ENCODE measurements at regions not wholly inside any gene's neighbourhood (a gene's known extent, or its start where the extent isn't known, plus 50 kb on each side); places are given as distances from the start of the nearest gene placed in this dataset.

- no peak overlapping the region for H3K27ac ChIP-seq
Observed at GRCh38 chr12:16415155-16415554, 67.7 kb downstream of the MGST1 start.

DNA sequence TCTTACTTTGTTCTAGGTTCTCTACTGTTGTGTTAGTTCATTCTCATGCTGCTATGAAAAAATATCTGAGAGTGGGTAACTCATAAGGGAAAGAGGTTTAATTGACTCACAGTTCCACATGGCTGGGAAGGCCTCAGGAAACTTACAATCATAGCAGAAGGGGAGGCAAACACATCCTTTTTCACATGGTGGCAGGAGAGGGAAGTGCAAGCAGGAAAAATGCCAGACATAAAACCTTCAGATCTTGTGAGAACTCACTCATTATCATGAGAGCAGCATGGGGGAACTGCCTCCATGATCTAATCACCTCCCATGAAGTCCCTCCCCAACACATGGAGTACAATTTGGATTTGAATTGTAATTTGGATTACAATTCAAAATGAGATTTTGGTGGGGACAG, 69.6 kb downstream of the MGST1 start:
- Histone ChIP-seq H3K27ac (no peak overlapping the region), H3K4me1 (replicated peaks in 1 of 2) (no peaks in the 10 kb centered on the region), H3K4me3 (no peak overlapping the region)
- ATAC-seq (replicated peaks in 6 of 8) = no peak
- in situ Hi-C loops (cut with MboI; ENCODE audit: low pct_unique_long_range_greater_than_20kb in 2 of 9, low sequenced_read_pairs in 9 of 9, unreplicated experiment in 9 of 9) = no loop called here

More at GRCh38 chr12:16415155-16415554, 67.7 kb downstream of the MGST1 start:
- Histone ChIP-seq H3K4me1 (replicated peaks in 1 of 2) (no peaks in the 10 kb centered on the region), H3K4me3 (no peak overlapping the region)
- in situ Hi-C loops (cut with MboI; ENCODE audit: low pct_unique_long_range_greater_than_20kb in 2 of 9, low sequenced_read_pairs in 9 of 9, unreplicated experiment in 9 of 9) = no loop called here
- peak in 3 of 8 experiments; percentile 52 to 92 (median 89) for ATAC-seq (replicated peaks in 6 of 8)

DNA sequence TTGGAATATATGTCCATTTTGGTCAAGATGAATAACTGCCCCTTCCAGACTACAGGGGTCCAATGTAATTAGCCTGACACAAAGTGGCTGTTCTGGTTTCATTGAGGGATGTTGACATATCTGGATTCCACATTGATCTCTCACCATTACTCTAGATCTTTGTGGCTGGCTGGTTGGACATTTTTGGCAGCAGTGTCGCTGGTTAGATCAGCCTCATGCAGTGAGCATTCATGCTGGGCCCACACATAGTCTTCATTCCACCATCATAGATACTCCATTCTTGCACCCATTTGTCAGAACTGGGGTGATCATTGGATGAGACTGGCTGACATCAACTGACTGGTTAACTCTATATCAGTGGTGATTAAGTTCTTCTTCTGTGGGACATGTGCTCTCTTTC, 74.4 kb downstream of the MGST1 start:
- H3K27ac ChIP-seq = no peak overlapping the region
- no peaks in the 10 kb centered on the region for H3K4me1 ChIP-seq (replicated peaks in 1 of 2)
- ATAC-seq (replicated peaks in 6 of 8) = no peak
- WGBS, 10 experiments = 40 to 80% methylated on average over 1 of the region's 1 CpG; no CpG with 5 or more reads in 8 of the 10 experiments
- in situ Hi-C loops (cut with MboI; ENCODE audit: low pct_unique_long_range_greater_than_20kb in 2 of 9, low sequenced_read_pairs in 9 of 9, unreplicated experiment in 9 of 9) = no loop called here
- no peak overlapping the region for H3K4me3 ChIP-seq

GRCh38 chr12:16424531-16424930, 77.1 kb downstream of the MGST1 start:
- in situ Hi-C loops (cut with MboI; ENCODE audit: low pct_unique_long_range_greater_than_20kb in 2 of 9, low sequenced_read_pairs in 9 of 9, unreplicated experiment in 9 of 9) = no loop called here
- no peak for ATAC-seq (replicated peaks in 6 of 8)
- 22 to 83% (median 75%) methylated on average over 1 to 2 of the region's 2 CpGs; no CpG with 5 or more reads in 3 of the 10 experiments for WGBS, 10 experiments
- H3K27ac ChIP-seq = no peak overlapping the region
- H3K4me1 ChIP-seq (replicated peaks in 1 of 2) = no peaks in the 10 kb centered on the region
- no peak overlapping the region for H3K4me3 ChIP-seq

DNA sequence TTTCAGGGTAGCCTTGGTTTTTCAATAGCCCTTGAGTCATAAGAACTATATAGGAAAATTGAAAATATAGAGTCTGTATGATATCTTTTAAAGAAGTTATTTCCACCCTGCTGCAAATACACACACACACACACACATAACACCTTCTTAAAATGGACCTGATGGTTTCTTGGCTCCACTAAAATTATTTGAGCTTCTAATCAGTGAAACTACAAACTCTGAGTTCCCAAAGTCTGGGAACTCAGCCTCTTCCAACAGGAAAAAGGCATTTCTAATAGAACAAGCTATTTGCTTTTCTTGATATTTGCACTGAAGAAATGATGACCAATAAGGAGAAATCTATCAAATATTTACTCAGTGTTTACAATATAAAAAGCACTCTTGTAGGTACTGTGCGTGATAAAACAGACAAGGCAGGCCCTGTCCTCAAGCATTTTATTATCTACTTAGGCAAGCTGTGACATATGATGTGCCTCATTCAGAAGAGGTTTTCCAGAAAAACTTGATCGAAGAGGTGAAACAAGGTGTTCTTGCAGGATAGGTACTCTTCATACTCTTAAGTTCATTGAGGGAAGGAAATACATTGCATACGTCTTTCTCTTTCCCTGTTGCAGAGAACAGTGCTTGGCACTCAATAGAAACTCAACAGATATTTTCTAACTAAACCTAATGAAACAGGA, 88.6 kb downstream of the MGST1 start:
- WGBS, 10 experiments = 53 to 100% (median 94%) methylated on average over 2 to 3 of the region's 3 CpGs
- Histone ChIP-seq H3K4me1 (replicated peaks in 1 of 2) (no peaks in the 10 kb centered on the region), H3K4me3 (no peak overlapping the region), H3K27ac (no peak overlapping the region)
- ATAC-seq (replicated peaks in 6 of 8) = no peak
- in situ Hi-C loops (cut with MboI; ENCODE audit: low pct_unique_long_range_greater_than_20kb in 2 of 9, low sequenced_read_pairs in 9 of 9, unreplicated experiment in 9 of 9) = no loop called here

GRCh38 chr12:16437281-16437816, 89.9 kb downstream of the MGST1 start:
- no peak overlapping the region for H3K4me3 ChIP-seq
- no peaks in the 10 kb centered on the region for H3K4me1 ChIP-seq (replicated peaks in 1 of 2)
- no peak for ATAC-seq (replicated peaks in 6 of 8)
- in situ Hi-C loops (cut with MboI; ENCODE audit: low pct_unique_long_range_greater_than_20kb in 2 of 9, low sequenced_read_pairs in 9 of 9, unreplicated experiment in 9 of 9) = no loop called here
- 0 to 100% (median 69%) methylated on average over 1 to 5 of the region's 5 CpGs for WGBS, 10 experiments
- H3K27ac ChIP-seq = no peak overlapping the region

DNA sequence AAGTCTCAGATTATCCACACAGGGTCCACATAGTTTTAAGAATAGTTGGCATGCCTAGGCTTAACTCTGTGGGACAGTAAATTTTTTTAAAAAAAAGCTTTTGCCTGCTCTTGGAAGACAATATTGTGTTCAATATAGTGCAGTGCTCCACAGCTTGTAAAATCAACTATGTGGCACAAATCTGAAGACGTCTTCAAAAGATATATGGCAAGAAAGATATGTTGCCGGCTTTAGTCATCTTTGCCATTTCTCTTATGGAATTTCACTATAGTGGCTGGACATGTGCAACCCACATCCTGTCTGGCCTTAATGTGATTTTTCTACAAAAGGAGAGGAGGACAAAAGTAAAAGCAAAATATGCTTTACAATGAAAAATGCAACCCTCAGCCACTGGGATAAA, 90.5 kb downstream of the MGST1 start:
- H3K27ac ChIP-seq = no peak overlapping the region
- no peak for ATAC-seq (replicated peaks in 6 of 8)
- 40 to 100% (median 81%) methylated on average over 1 to 2 of the region's 2 CpGs; no CpG with 5 or more reads in 1 of the 10 experiments for whole genome bisulfite sequencing, 10 experiments
- H3K4me3 ChIP-seq = no peak overlapping the region
- in situ Hi-C loops (cut with MboI; ENCODE audit: low pct_unique_long_range_greater_than_20kb in 2 of 9, low sequenced_read_pairs in 9 of 9, unreplicated experiment in 9 of 9) = no loop called here
- H3K4me1 ChIP-seq (replicated peaks in 1 of 2) = no peaks in the 10 kb centered on the region

GRCh38 chr12:16449459-16449858, 102.0 kb downstream of the MGST1 start:
- in situ Hi-C loops (cut with MboI; ENCODE audit: low pct_unique_long_range_greater_than_20kb in 2 of 9, low sequenced_read_pairs in 9 of 9, unreplicated experiment in 9 of 9) = no loop called here
- WGBS, 10 experiments = 31 to 83% (median 66%) methylated on average over 1 to 2 of the region's 2 CpGs; no CpG with 5 or more reads in 2 of the 10 experiments
- no peak overlapping the region for H3K4me3 ChIP-seq
- no peak overlapping the region for H3K27ac ChIP-seq
- peaks cover 5 to 6% of the 10 kb centered on the region in 2 donors for H3K4me1 ChIP-seq (replicated peaks in 1 of 2)
- ATAC-seq (replicated peaks in 6 of 8) = no peak

GRCh38 chr12:16453319-16453718, 105.9 kb downstream of the MGST1 start:
- Histone ChIP-seq H3K27ac (no peak overlapping the region), H3K4me1 (replicated peaks in 1 of 2) (peaks cover 5 to 12% of the 10 kb centered on the region in 2 donors), H3K4me3 (no peak overlapping the region)
- ATAC-seq (replicated peaks in 6 of 8) = no peak
- WGBS, 10 experiments = 0 to 93% (median 60%) methylated on average over 1 to 3 of the region's 3 CpGs; no CpG with 5 or more reads in 1 of the 10 experiments
- in situ Hi-C loops (cut with MboI; ENCODE audit: low pct_unique_long_range_greater_than_20kb in 2 of 9, low sequenced_read_pairs in 9 of 9, unreplicated experiment in 9 of 9) = no loop called here

DNA sequence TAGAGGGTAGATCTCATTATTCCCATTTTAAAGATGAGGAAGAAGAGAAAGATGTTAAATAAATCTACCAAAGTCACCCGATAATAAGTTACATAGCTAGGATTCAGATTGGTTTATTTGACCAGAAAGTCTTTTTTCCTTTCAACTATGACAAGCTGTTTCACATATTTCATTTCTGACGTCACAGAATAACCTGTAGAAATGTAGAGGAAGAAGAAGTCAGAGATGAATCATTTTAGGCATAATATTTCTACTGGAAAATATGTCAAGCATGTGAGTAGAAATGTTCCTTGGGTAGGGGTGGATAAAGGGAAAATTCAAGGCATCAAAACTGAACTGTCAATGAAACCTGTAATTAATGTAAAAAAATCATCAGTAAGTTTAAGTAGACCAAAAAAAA, 107.0 kb downstream of the MGST1 start:
- Histone ChIP-seq H3K27ac (no peak overlapping the region), H3K4me1 (replicated peaks in 1 of 2) (peaks cover 5 to 12% of the 10 kb centered on the region in 2 donors), H3K4me3 (no peak overlapping the region)
- no peak for ATAC-seq (replicated peaks in 6 of 8)
- in situ Hi-C loops (cut with MboI; ENCODE audit: low pct_unique_long_range_greater_than_20kb in 2 of 9, low sequenced_read_pairs in 9 of 9, unreplicated experiment in 9 of 9) = no loop called here
- WGBS, 10 experiments = 0 to 100% (median 95%) methylated on average over 1 to 2 of the region's 2 CpGs

- no peak for ATAC-seq (replicated peaks in 6 of 8)
- H3K4me1 ChIP-seq (replicated peaks in 1 of 2) = peaks cover 0 to 5% of the 10 kb centered on the region in 2 donors
- no peak overlapping the region for H3K4me3 ChIP-seq
- H3K27ac ChIP-seq = no peak overlapping the region
- in situ Hi-C loops (cut with MboI; ENCODE audit: low pct_unique_long_range_greater_than_20kb in 2 of 9, low sequenced_read_pairs in 9 of 9, unreplicated experiment in 9 of 9) = no loop called here
- WGBS, 10 experiments = 43 to 94% (median 80%) methylated on average over 1 to 2 of the region's 2 CpGs; no CpG with 5 or more reads in 1 of the 10 experiments
Observed at GRCh38 chr12:16458521-16459078, 111.2 kb downstream of the MGST1 start.

DNA sequence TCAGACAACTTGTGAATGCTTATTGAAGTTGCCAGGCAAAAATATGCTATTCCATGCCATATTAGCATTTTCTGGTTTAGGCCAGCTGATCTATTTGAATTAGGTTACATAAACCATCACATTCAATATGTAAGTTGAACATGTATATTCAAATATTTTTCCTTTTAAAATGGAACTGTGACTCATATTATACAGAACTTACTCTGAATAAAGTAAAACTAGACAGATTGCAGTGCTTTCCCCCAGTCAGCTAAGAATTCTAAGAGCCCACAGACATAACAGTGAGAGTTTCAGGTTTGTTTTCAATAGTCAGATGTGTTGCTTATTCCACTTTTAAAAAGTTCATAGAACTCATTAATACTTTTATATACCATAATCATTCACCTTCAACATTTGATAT, 119.8 kb downstream of the MGST1 start:
- no peak overlapping the region for H3K4me3 ChIP-seq
- in situ Hi-C loops (cut with MboI; ENCODE audit: low pct_unique_long_range_greater_than_20kb in 2 of 9, low sequenced_read_pairs in 9 of 9, unreplicated experiment in 9 of 9) = no loop called here
- peak in 3 of 8 experiments; percentile 77 to 94 (median 89) for ATAC-seq (replicated peaks in 6 of 8)
- H3K4me1 ChIP-seq (replicated peaks in 1 of 2) = no peaks in the 10 kb centered on the region
- H3K27ac ChIP-seq = no peak overlapping the region

DNA sequence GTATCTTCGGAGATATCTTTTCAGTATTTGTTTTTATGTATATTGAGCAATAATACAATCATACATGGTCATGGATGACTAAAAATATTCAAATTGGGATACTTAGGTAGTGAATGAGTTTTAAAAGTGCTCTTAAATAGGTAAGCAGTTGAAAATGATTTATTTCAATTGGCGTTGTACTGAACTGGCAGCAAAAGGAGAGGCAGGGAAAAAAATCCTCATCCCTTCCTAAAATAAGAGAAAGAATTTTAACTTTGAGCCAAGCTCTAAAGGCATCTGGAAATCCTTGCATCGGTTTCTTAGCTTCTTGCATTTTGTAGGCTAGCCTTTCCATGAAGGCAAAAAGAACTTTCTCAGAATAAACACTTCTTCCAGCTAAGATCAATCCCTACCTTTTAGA, 125.2 kb downstream of the MGST1 start:
- no peak for ATAC-seq (replicated peaks in 6 of 8)
- WGBS, 10 experiments = 0 to 67% (median 44%) methylated on average over 1 to 3 of the region's 3 CpGs
- Histone ChIP-seq H3K4me1 (replicated peaks in 1 of 2) (peaks cover 0 to 10% of the 10 kb centered on the region in 2 donors), H3K4me3 (no peak overlapping the region), H3K27ac (no peak overlapping the region)
- in situ Hi-C loops (cut with MboI; ENCODE audit: low pct_unique_long_range_greater_than_20kb in 2 of 9, low sequenced_read_pairs in 9 of 9, unreplicated experiment in 9 of 9) = no loop called here

All from motor neuron (in vitro differentiated cells).